NCI-H1092 (cell line): ENCODE measurements at regions not wholly inside any gene's neighbourhood (a gene's known extent, or its start where the extent isn't known, plus 50 kb on each side); places are given as distances from the start of the nearest gene placed in this dataset.
A peak's percentile ranks its signal among the peaks of the same experiment; 100 is the strongest.
"Not testable (repeated sequence)": the region's sequence is repeated elsewhere in the genome, so short reads cannot be mapped to it uniquely, and the experiment has no call there.

Source experiments
- DNase-seq: peaks from one replicate; lab custom pipeline; 2025; lab: John Stamatoyannopoulos, UW

- no peak for DNase-seq
Observed at GRCh38 chr6:135655055-135655454, 157.5 kb upstream of the AHI1 start.

- peak; percentile 86 for DNase-seq
Observed at GRCh38 chr6:135657207-135657606, 159.7 kb upstream of the AHI1 start.

GRCh38 chr6:135658481-135658880, 160.9 kb upstream of the AHI1 start:
- DNase-seq, result no peak

GRCh38 chr6:135658916-135659315, 161.4 kb upstream of the AHI1 start:
- no peak for DNase-seq

- no peak for DNase-seq
Observed at GRCh38 chr6:135664527-135664926, 167.0 kb upstream of the AHI1 start.

GRCh38 chr6:135665935-135666334, 168.4 kb upstream of the AHI1 start:
- DNase-seq, result no peak

- no peak for DNase-seq
Observed at GRCh38 chr6:135667691-135668455, 170.3 kb upstream of the AHI1 start.

- DNase-seq, result no peak
Observed at GRCh38 chr6:135672256-135672655, 174.7 kb upstream of the AHI1 start.

GRCh38 chr6:135673501-135674309, 176.2 kb upstream of the AHI1 start:
- DNase-seq, result no peak

- no peak for DNase-seq
Observed at GRCh38 chr6:135675026-135675425, 176.5 kb upstream of the PDE7B start.

- DNase-seq, result no peak
Observed at GRCh38 chr6:135675862-135676261, 175.6 kb upstream of the PDE7B start.

GRCh38 chr6:135680964-135681913, 170.3 kb upstream of the PDE7B start:
- no peak for DNase-seq

- DNase-seq, result no peak
Observed at GRCh38 chr6:135686784-135687301, 164.7 kb upstream of the PDE7B start.

- DNase-seq, result not testable (repeated sequence)
Observed at GRCh38 chr6:135688476-135688875, 163.0 kb upstream of the PDE7B start.

- no peak for DNase-seq
Observed at GRCh38 chr6:135692426-135692825, 159.1 kb upstream of the PDE7B start.

- no peak for DNase-seq
Observed at GRCh38 chr6:135693811-135694370, 157.6 kb upstream of the PDE7B start.

GRCh38 chr6:135699705-135700104, 151.8 kb upstream of the PDE7B start:
- no peak for DNase-seq

- no peak for DNase-seq
Observed at GRCh38 chr6:135701426-135701825, 150.1 kb upstream of the PDE7B start.

GRCh38 chr6:135703007-135703406, 148.5 kb upstream of the PDE7B start:
- DNase-seq, result no peak

- no peak for DNase-seq
Observed at GRCh38 chr6:135703621-135704020, 147.9 kb upstream of the PDE7B start.

GRCh38 chr6:135707426-135707825, 144.1 kb upstream of the PDE7B start:
- DNase-seq, result no peak

GRCh38 chr6:135710042-135710441, 141.5 kb upstream of the PDE7B start:
- DNase-seq, result no peak
